ENCODE measurements at regions not wholly inside any gene's neighbourhood (a gene's known extent, or its start where the extent isn't known, plus 50 kb on each side); places are given as distances from the start of the nearest gene placed in this dataset.
A peak's percentile ranks its signal among the peaks of the same experiment; 100 is the strongest.

- no peaks in the 10 kb centered on the region for H3K27me3 Mint-ChIP-seq
- Histone ChIP-seq H3K9me3 (ENCODE audit: low read length) (no peaks in the 10 kb centered on the region), H3K4me3 (ENCODE audit: low read length) (no peak overlapping the region), H3K27ac (ENCODE audit: low read depth, low read length) (no peak overlapping the region), H3K4me1 (ENCODE audit: insufficient read depth, low read length) (no peaks in the 10 kb centered on the region), H3K27me3 (ENCODE audit: insufficient read depth, low read length, poor library complexity, severe bottlenecking) (no peaks in the 10 kb centered on the region), H3K36me3 (ENCODE audit: insufficient read depth, low read length) (no peaks in the 10 kb centered on the region)
- H3K27ac Mint-ChIP-seq: no peak overlapping the region
- CTCF ChIA-PET: no interaction called here
- H3K9me3 Mint-ChIP-seq: peaks cover 5 to 47% (median 10%) of the 10 kb centered on the region in 5 donors
- no peak for DNase-seq
- no peaks in the 10 kb centered on the region for H3K36me3 Mint-ChIP-seq
- POLR2A ChIA-PET: no interaction called here
- H3K4me3 Mint-ChIP-seq: no peak overlapping the region
- H3K4me1 Mint-ChIP-seq: no peaks in the 10 kb centered on the region
These were observed 380.6 kb upstream of the REG3G start for GRCh38 chr2:78644854-78645253.

GRCh38 chr2:78646533-78647364, 378.8 kb upstream of the REG3G start:
- H3K4me3 Mint-ChIP-seq: no peak overlapping the region
- no peaks in the 10 kb centered on the region for H3K4me1 ChIP-seq (ENCODE audit: insufficient read depth, low read length)
- H3K36me3 Mint-ChIP-seq: no peaks in the 10 kb centered on the region
- H3K27ac Mint-ChIP-seq: no peak overlapping the region
- no peaks in the 10 kb centered on the region for H3K27me3 Mint-ChIP-seq
- DNase-seq: no peak
- peaks cover 6 to 56% (median 10%) of the 10 kb centered on the region in 5 donors for H3K9me3 Mint-ChIP-seq
- H3K27me3 ChIP-seq (ENCODE audit: insufficient read depth, low read length, poor library complexity, severe bottlenecking): no peaks in the 10 kb centered on the region
- POLR2A ChIA-PET: no interaction called here
- H3K9me3 ChIP-seq (ENCODE audit: low read length): no peaks in the 10 kb centered on the region
- no peak overlapping the region for H3K4me3 ChIP-seq (ENCODE audit: low read length)
- H3K4me1 Mint-ChIP-seq: no peaks in the 10 kb centered on the region
- CTCF ChIA-PET: no interaction called here
- no peak overlapping the region for H3K27ac ChIP-seq (ENCODE audit: low read depth, low read length)
- no peaks in the 10 kb centered on the region for H3K36me3 ChIP-seq (ENCODE audit: insufficient read depth, low read length)

GRCh38 chr2:78648558-78648957, 376.9 kb upstream of the REG3G start:
- H3K9me3 Mint-ChIP-seq: peaks cover 7 to 66% (median 15%) of the 10 kb centered on the region in 5 donors
- H3K9me3 ChIP-seq (ENCODE audit: low read length): no peaks in the 10 kb centered on the region
- no peaks in the 10 kb centered on the region for H3K27me3 ChIP-seq (ENCODE audit: insufficient read depth, low read length, poor library complexity, severe bottlenecking)
- no peak overlapping the region for H3K27ac Mint-ChIP-seq
- DNase-seq: no peak
- POLR2A ChIA-PET: no interaction called here
- no peak overlapping the region for H3K4me3 ChIP-seq (ENCODE audit: low read length)
- H3K4me1 Mint-ChIP-seq: no peaks in the 10 kb centered on the region
- no peak overlapping the region for H3K4me3 Mint-ChIP-seq
- H3K36me3 ChIP-seq (ENCODE audit: insufficient read depth, low read length): no peaks in the 10 kb centered on the region
- no peak overlapping the region for H3K27ac ChIP-seq (ENCODE audit: low read depth, low read length)
- H3K36me3 Mint-ChIP-seq: no peaks in the 10 kb centered on the region
- no peaks in the 10 kb centered on the region for H3K27me3 Mint-ChIP-seq
- H3K4me1 ChIP-seq (ENCODE audit: insufficient read depth, low read length): no peaks in the 10 kb centered on the region
- CTCF ChIA-PET: no interaction called here

- Histone ChIP-seq H3K4me1 (ENCODE audit: insufficient read depth, low read length) (no peaks in the 10 kb centered on the region), H3K27ac (ENCODE audit: low read depth, low read length) (no peak overlapping the region), H3K4me3 (ENCODE audit: low read length) (no peak overlapping the region), H3K36me3 (ENCODE audit: insufficient read depth, low read length) (no peaks in the 10 kb centered on the region), H3K27me3 (ENCODE audit: insufficient read depth, low read length, poor library complexity, severe bottlenecking) (no peaks in the 10 kb centered on the region), H3K9me3 (ENCODE audit: low read length) (no peaks in the 10 kb centered on the region)
- H3K27me3 Mint-ChIP-seq: no peaks in the 10 kb centered on the region
- H3K27ac Mint-ChIP-seq: no peak overlapping the region
- peaks cover 20 to 44% (median 41%) of the 10 kb centered on the region in 5 donors for H3K9me3 Mint-ChIP-seq
- CTCF ChIA-PET: interaction anchor here (1.1 kb wide), 1 partner anchor 9 kb away, joined by 4 read pairs; no protein-coding TSS in a partner anchor
- H3K4me3 Mint-ChIP-seq: no peak overlapping the region
- H3K4me1 Mint-ChIP-seq: no peaks in the 10 kb centered on the region
- DNase-seq: no peak
- no peaks in the 10 kb centered on the region for H3K36me3 Mint-ChIP-seq
- POLR2A ChIA-PET: no interaction called here
These were observed 370.6 kb upstream of the REG3G start for GRCh38 chr2:78654941-78655340.

GRCh38 chr2:78676921-78677696, 348.4 kb upstream of the REG3G start:
- Mint-ChIP-seq H3K4me3 (no peak overlapping the region), H3K36me3 (no peaks in the 10 kb centered on the region), H3K9me3 (peaks cover 10 to 22% (median 16%) of the 10 kb centered on the region in 5 donors), H3K27ac (peak overlapping the region in 1 of 8 donors; percentile 41), H3K27me3 (no peaks in the 10 kb centered on the region), H3K4me1 (no peaks in the 10 kb centered on the region)
- Histone ChIP-seq H3K27me3 (ENCODE audit: insufficient read depth, low read length, poor library complexity, severe bottlenecking) (no peaks in the 10 kb centered on the region), H3K9me3 (ENCODE audit: low read length) (no peaks in the 10 kb centered on the region), H3K27ac (ENCODE audit: low read depth, low read length) (no peak overlapping the region), H3K36me3 (ENCODE audit: insufficient read depth, low read length) (no peaks in the 10 kb centered on the region), H3K4me3 (ENCODE audit: low read length) (no peak overlapping the region), H3K4me1 (ENCODE audit: insufficient read depth, low read length) (no peaks in the 10 kb centered on the region)
- DNase-seq: no peak
- ChIA-PET CTCF (no interaction called here), POLR2A (no interaction called here)

- Mint-ChIP-seq H3K36me3 (no peaks in the 10 kb centered on the region), H3K27ac (no peak overlapping the region), H3K4me1 (no peaks in the 10 kb centered on the region), H3K27me3 (no peaks in the 10 kb centered on the region), H3K4me3 (no peak overlapping the region), H3K9me3 (peaks cover 13 to 24% (median 18%) of the 10 kb centered on the region in 5 donors)
- H3K4me1 ChIP-seq (ENCODE audit: insufficient read depth, low read length): no peaks in the 10 kb centered on the region
- H3K27ac ChIP-seq (ENCODE audit: low read depth, low read length): no peak overlapping the region
- no peaks in the 10 kb centered on the region for H3K36me3 ChIP-seq (ENCODE audit: insufficient read depth, low read length)
- CTCF ChIA-PET: no interaction called here
- H3K4me3 ChIP-seq (ENCODE audit: low read length): no peak overlapping the region
- H3K9me3 ChIP-seq (ENCODE audit: low read length): no peaks in the 10 kb centered on the region
- DNase-seq: no peak
- POLR2A ChIA-PET: no interaction called here
- no peaks in the 10 kb centered on the region for H3K27me3 ChIP-seq (ENCODE audit: insufficient read depth, low read length, poor library complexity, severe bottlenecking)
These were observed 347.7 kb upstream of the REG3G start for GRCh38 chr2:78677774-78678173.

- no peaks in the 10 kb centered on the region for H3K36me3 Mint-ChIP-seq
- no peak overlapping the region for H3K4me3 ChIP-seq (ENCODE audit: low read length)
- no peak overlapping the region for H3K4me3 Mint-ChIP-seq
- H3K27ac ChIP-seq (ENCODE audit: low read depth, low read length): no peak overlapping the region
- DNase-seq: no peak
- ChIA-PET POLR2A (no interaction called here), CTCF (no interaction called here)
- no peaks in the 10 kb centered on the region for H3K27me3 ChIP-seq (ENCODE audit: insufficient read depth, low read length, poor library complexity, severe bottlenecking)
- H3K27ac Mint-ChIP-seq: no peak overlapping the region
- peaks cover 14 to 29% (median 19%) of the 10 kb centered on the region in 5 donors for H3K9me3 Mint-ChIP-seq
- no peaks in the 10 kb centered on the region for H3K4me1 ChIP-seq (ENCODE audit: insufficient read depth, low read length)
- no peaks in the 10 kb centered on the region for H3K27me3 Mint-ChIP-seq
- H3K9me3 ChIP-seq (ENCODE audit: low read length): no peaks in the 10 kb centered on the region
- H3K36me3 ChIP-seq (ENCODE audit: insufficient read depth, low read length): no peaks in the 10 kb centered on the region
- H3K4me1 Mint-ChIP-seq: no peaks in the 10 kb centered on the region
These were observed 344.1 kb upstream of the REG3G start for GRCh38 chr2:78681386-78681785.

- Histone ChIP-seq H3K27me3 (ENCODE audit: insufficient read depth, low read length, poor library complexity, severe bottlenecking) (no peaks in the 10 kb centered on the region), H3K36me3 (ENCODE audit: insufficient read depth, low read length) (no peaks in the 10 kb centered on the region), H3K4me1 (ENCODE audit: insufficient read depth, low read length) (no peaks in the 10 kb centered on the region), H3K4me3 (ENCODE audit: low read length) (no peak overlapping the region), H3K27ac (ENCODE audit: low read depth, low read length) (no peak overlapping the region), H3K9me3 (ENCODE audit: low read length) (no peaks in the 10 kb centered on the region)
- POLR2A ChIA-PET: no interaction called here
- no peak for DNase-seq
- no peak overlapping the region for H3K4me3 Mint-ChIP-seq
- peaks cover 13 to 26% (median 19%) of the 10 kb centered on the region in 5 donors for H3K9me3 Mint-ChIP-seq
- CTCF ChIA-PET: no interaction called here
- no peaks in the 10 kb centered on the region for H3K27me3 Mint-ChIP-seq
- H3K4me1 Mint-ChIP-seq: no peaks in the 10 kb centered on the region
- H3K36me3 Mint-ChIP-seq: no peaks in the 10 kb centered on the region
- no peak overlapping the region for H3K27ac Mint-ChIP-seq
These were observed 342.7 kb upstream of the REG3G start for GRCh38 chr2:78682781-78683180.
